Psoas muscle (tissue), 7 donors: ENCODE measurements at regions not wholly inside any gene's neighbourhood (a gene's known extent, or its start where the extent isn't known, plus 50 kb on each side); places are given as distances from the start of the nearest gene placed in this dataset.

Source experiments
- ATAC-seq, 4 donors: fragments of 200-7000 bp; cut with Tn5 transposase; one replicate each; pipeline ENCODE4 v1.9.1; 2020; ENCODE audit warnings: moderate library complexity in 3 of 4, mild to moderate bottlenecking in 2 of 4
- DNase-seq, 2 donors: peaks; one replicate each; pipeline ENCODE4 v3.0.0-alpha.2; 2020
- H3K27ac ChIP-seq: fragments of 200-600 bp; one replicate; pipeline ENCODE4 v1.8.0; 2022
- H3K27me3 ChIP-seq, 3 donors: fragments of 200-600 bp in 1 of 3; one replicate each; pipeline versions ENCODE4 v1.6.1 to v1.8.0; 2013 to 2022; ENCODE audit warnings: low read length in 2 of 3, mild to moderate bottlenecking in 2 of 3, moderate library complexity in 1 of 3; ENCODE audit not compliant: insufficient read depth in 3 of 3
- H3K36me3 ChIP-seq, 2 donors: fragments of 200-600 bp in 1 of 2; one replicate each; pipeline versions ENCODE4 v1.6.1 to v1.8.0; 2013 to 2022; ENCODE audit warnings: low read depth in 1 of 2, mild to moderate bottlenecking in 1 of 2, moderate library complexity in 1 of 2; ENCODE audit not compliant: insufficient read depth in 1 of 2
- H3K4me1 ChIP-seq: fragments of 200-600 bp; one replicate; pipeline ENCODE4 v1.8.0; 2022
- H3K4me3 ChIP-seq: fragments of 200-600 bp; one replicate; pipeline ENCODE4 v1.8.0; 2022; ENCODE audit warnings: mild to moderate bottlenecking
- H3K9me3 ChIP-seq: fragments of 200-600 bp; one replicate; pipeline ENCODE4 v1.8.0; 2022
- CTCF ChIP-seq: fragments of 200-600 bp; IDR thresholded peaks from one replicate; pipeline ENCODE4 v1.8.0; 2022; ENCODE audit warnings: antibody characterized with exemption
- WGBS, 3 donors: extraction: QIAGEN DNeasy Blood & Tissue Kit; methylation state at CpG; one replicate each; pipeline versions ENCODE4 v1.1.6 to v1.1.7; 2013; 5-methylcytosine and 5-hydroxymethylcytosine counted together
- intact Hi-C, 2 donors: fragments of 100-400 bp; cut with DNase I; formaldehyde crosslinking; loops; one replicate each; pipeline versions ENCODE4 v1.11.0 to v1.14.2; 2022
- donor health status: healthy with polysubstance abuse.
- donor health status: DM: no; HTN: no; CAD: no; lungs with moderate emphysema.
- donor health status: Bipolar disorder and iron deficiency.
- donor health status: healthy.
- donor health status: DM: yes; HTN: yes; CAD: no.
- donor health status: DM: no; HTN: no; CAD: no.
- donor health status: DM: yes; HTN: yes; CAD: no.

GRCh38 chr5:124480022-124480421 is 266.4 kb downstream of the ZNF608 start:
- no peak for TF ChIP-seq CTCF
- Histone ChIP-seq H3K36me3 (no peaks in the 10 kb centered on the region), H3K27me3 (no peaks in the 10 kb centered on the region), H3K4me3 (no peak overlapping the region), H3K4me1 (no peaks in the 10 kb centered on the region), H3K9me3 (no peaks in the 10 kb centered on the region), H3K27ac (no peak overlapping the region)
- WGBS, 3 donors, result 90 to 95% (median 92%) methylated on average over 1 of the region's 1 CpG
- ATAC-seq (no peak), DNase-seq (no peak)
- intact Hi-C loops, result no loop called here

GRCh38 chr5:124478264-124478663 is 268.2 kb downstream of the ZNF608 start:
- Histone ChIP-seq H3K4me1 (no peaks in the 10 kb centered on the region), H3K27ac (no peak overlapping the region), H3K27me3 (no peaks in the 10 kb centered on the region), H3K4me3 (no peak overlapping the region), H3K9me3 (no peaks in the 10 kb centered on the region), H3K36me3 (no peaks in the 10 kb centered on the region)
- ATAC-seq (no peak), DNase-seq (no peak)
- TF ChIP-seq CTCF, result no peak
- WGBS, 3 donors, result 87 to 100% (median 90%) methylated on average over 1 of the region's 1 CpG
- intact Hi-C loops, result no loop called here

- 47 to 50% (median 48%) methylated on average over 2 of the region's 2 CpGs for WGBS, 3 donors
- no peak for ATAC-seq
Observed at GRCh38 chr5:124477577-124477976, 268.9 kb downstream of the ZNF608 start.

GRCh38 chr5:124477062-124477461 is 269.4 kb downstream of the ZNF608 start:
- H3K36me3 ChIP-seq, result no peaks in the 10 kb centered on the region
- DNase-seq (no peak), ATAC-seq (no peak)
- no peaks in the 10 kb centered on the region for H3K9me3 ChIP-seq
- no peaks in the 10 kb centered on the region for H3K4me1 ChIP-seq
- 95 to 97% (median 96%) methylated on average over 1 of the region's 1 CpG for WGBS, 3 donors
- H3K4me3 ChIP-seq, result no peak overlapping the region
- no peaks in the 10 kb centered on the region for H3K27me3 ChIP-seq
- no peak for TF ChIP-seq CTCF
- H3K27ac ChIP-seq, result no peak overlapping the region
- intact Hi-C loops, result no loop called here

More at GRCh38 chr5:124477577-124477976, 268.9 kb downstream of the ZNF608 start:
- H3K36me3 ChIP-seq, result no peaks in the 10 kb centered on the region
- H3K27ac ChIP-seq, result no peak overlapping the region
- H3K4me3 ChIP-seq, result no peak overlapping the region
- DNase-seq, result no peak
- intact Hi-C loops, result no loop called here
- H3K9me3 ChIP-seq, result no peaks in the 10 kb centered on the region
- no peaks in the 10 kb centered on the region for H3K4me1 ChIP-seq
- TF ChIP-seq CTCF, result no peak
- no peaks in the 10 kb centered on the region for H3K27me3 ChIP-seq

- WGBS, 3 donors, result 48 to 57% (median 49%) methylated on average over 3 of the region's 3 CpGs
- no peak overlapping the region for H3K4me3 ChIP-seq
- intact Hi-C loops, result no loop called here
Observed at GRCh38 chr5:124474528-124475215, 271.8 kb downstream of the ZNF608 start.

More at GRCh38 chr5:124474528-124475215, 271.8 kb downstream of the ZNF608 start:
- Histone ChIP-seq H3K27me3 (no peaks in the 10 kb centered on the region), H3K4me1 (no peaks in the 10 kb centered on the region), H3K9me3 (no peaks in the 10 kb centered on the region), H3K27ac (no peak overlapping the region), H3K36me3 (no peaks in the 10 kb centered on the region)
- ATAC-seq (no peak), DNase-seq (no peak)
- TF ChIP-seq CTCF, result no peak
